SK-N-SH (cell line): ENCODE measurements at regions not wholly inside any gene's neighbourhood (a gene's known extent, or its start where the extent isn't known, plus 50 kb on each side); places are given as distances from the start of the nearest gene placed in this dataset.

Experiments used
- CTCF ChIA-PET: fragments of 300-600, 350-600 bp; formaldehyde crosslinking; extraction: SDS; loops from one replicate; lab custom pipeline; 2021; lab: Yijun Ruan, JAX
- POLR2A ChIA-PET: fragments of 350-600 bp; sonication (Branson Sonifier 250); formaldehyde crosslinking; extraction: SDS; loops from one replicate; lab custom pipeline; 2020; ENCODE audit warnings: antibody characterized with exemption, inconsistent platforms; lab: Yijun Ruan, JAX
- DNase-seq: peaks from one replicate; pipeline ENCODE4 v3.0.0; 2012
- H2AFZ ChIP-seq: fragments of 200-600 bp; sonication (generic); 2 replicates; pipeline ENCODE4 v1.8.1; 2016; ENCODE audit warnings: antibody characterized with exemption, mild to moderate bottlenecking, low read depth
- H3F3A ChIP-seq: fragments of 200-600 bp; sonication (generic); replicated peaks from 2 replicates; pipeline ENCODE3; 2016; ENCODE audit warnings: antibody characterized with exemption, mild to moderate bottlenecking; ENCODE audit not compliant: insufficient read depth
- H3K27ac ChIP-seq, 2 experiments: fragments of 200-500 bp in 1 of 2; fragments of 200-600 bp in 1 of 2; sonication (Bioruptor generic) in 1 of 2; sonication (generic), shearing (Covaris generic) in 1 of 2; 2 replicates each; pipeline versions ENCODE4 v1.5.1 to v1.6.1; 2014 to 2016; ENCODE audit warnings: low read depth in 2 of 2, inconsistent platforms in 1 of 2, low read length in 1 of 2, mild to moderate bottlenecking in 1 of 2, mixed read lengths in 1 of 2
- H3K27me3 ChIP-seq: fragments of 200-600 bp; sonication (generic), shearing (Covaris generic); 2 replicates; pipeline ENCODE4 v1.6.1; 2016; ENCODE audit warnings: mixed run types; ENCODE audit not compliant: insufficient read depth
- H3K36me3 ChIP-seq, 2 experiments: fragments of 200-500 bp in 1 of 2; fragments of 200-600 bp in 1 of 2; sonication (Bioruptor generic) in 1 of 2; sonication (generic) in 1 of 2; replicated peaks in 1 of 2; 2 replicates each; pipeline versions ENCODE3 to v1.5.1; 2014 to 2016; ENCODE audit warnings: low read length in 1 of 2, mild to moderate bottlenecking in 1 of 2; ENCODE audit not compliant: insufficient read depth in 2 of 2, control insufficient read depth in 1 of 2
- H3K4me1 ChIP-seq, 2 experiments: fragments of 200-500 bp in 1 of 2; fragments of 200-600 bp in 1 of 2; sonication (Bioruptor generic) in 1 of 2; sonication (generic), shearing (Covaris generic) in 1 of 2; 2 replicates each; pipeline versions ENCODE4 v1.5.1 to v1.6.1; 2014 to 2016; ENCODE audit warnings: low read depth in 1 of 2, low read length in 1 of 2, mixed run types in 1 of 2; ENCODE audit not compliant: insufficient read depth in 2 of 2, control insufficient read depth in 1 of 2
- H3K4me2 ChIP-seq: fragments of 200-600 bp; sonication (generic), shearing (Covaris generic); 2 replicates; pipeline ENCODE4 v1.6.1; 2017; ENCODE audit warnings: mixed run types
- H3K4me3 ChIP-seq, 2 experiments: fragments of 200-500 bp in 1 of 2; fragments of 200-600 bp in 1 of 2; sonication (Bioruptor generic) in 1 of 2; sonication (generic), shearing (Covaris generic) in 1 of 2; 2 replicates each; pipeline versions ENCODE4 v1.5.1 to v1.8.1; 2014 to 2016; ENCODE audit warnings: low read depth in 2 of 2, inconsistent platforms in 1 of 2, low read length in 1 of 2, mild to moderate bottlenecking in 1 of 2, mixed read lengths in 1 of 2, moderate library complexity in 1 of 2
- H3K79me2 ChIP-seq: fragments of 200-600 bp; sonication (generic); 2 replicates; pipeline ENCODE4 v1.8.1; 2017; ENCODE audit warnings: mild to moderate bottlenecking; ENCODE audit not compliant: insufficient read depth
- H3K9ac ChIP-seq: fragments of 200-600 bp; sonication (generic); 2 replicates; pipeline ENCODE4 v1.6.1; 2017; ENCODE audit warnings: mixed run types
- H3K9me2 ChIP-seq: fragments of 200-600 bp; sonication (generic); 2 replicates; pipeline ENCODE4 v1.6.1; 2017; ENCODE audit warnings: mixed run types
- H3K9me3 ChIP-seq: fragments of 200-600 bp; sonication (generic); 2 replicates; pipeline ENCODE4 v1.6.1; 2017; ENCODE audit warnings: mixed run types, mild to moderate bottlenecking, moderate library complexity
- H4K20me1 ChIP-seq: fragments of 200-600 bp; sonication (generic); 2 replicates; pipeline ENCODE4 v1.6.1; 2017; ENCODE audit warnings: mild to moderate bottlenecking, mixed run types; ENCODE audit not compliant: insufficient read depth
- ELF1 ChIP-seq: IDR thresholded peaks from 2 replicates; pipeline ENCODE4 v1.4.0; 2012
- EP300 ChIP-seq, 2 experiments: IDR thresholded peaks; 2 replicates each; pipeline versions ENCODE4 v1.4.0 to v1.6.1; 2012; ENCODE audit warnings: borderline replicate concordance in 1 of 2, low read depth in 1 of 2, low read length in 1 of 2
- EZH2phosphoT487 ChIP-seq: fragments of 200-600 bp; sonication (generic); IDR thresholded peaks from 2 replicates; pipeline ENCODE4 v1.6.1; 2017; ENCODE audit warnings: low read depth, mixed run types, mild to moderate bottlenecking, antibody characterized with exemption, moderate library complexity, borderline replicate concordance
- FOSL2 ChIP-seq: IDR thresholded peaks from 2 replicates; pipeline ENCODE4 v1.4.0; 2012; ENCODE audit warnings: low read depth, mild to moderate bottlenecking, moderate library complexity, borderline replicate concordance
- FOXJ3 ChIP-seq: sonication (generic); formaldehyde crosslinking; IDR thresholded peaks from 2 replicates; pipeline ENCODE4 v1.5.1; 2020; ENCODE audit warnings: mild to moderate bottlenecking, missing genetic modification reagents
- FOXM1 ChIP-seq: IDR thresholded peaks from 2 replicates; pipeline ENCODE4 v1.4.0; 2012; ENCODE audit warnings: low read depth, mild to moderate bottlenecking
- GABPA ChIP-seq: IDR thresholded peaks from 2 replicates; pipeline ENCODE4 v1.4.0; 2012; ENCODE audit warnings: low read depth, mild to moderate bottlenecking
- GATA2 ChIP-seq: sonication (generic); formaldehyde crosslinking; IDR thresholded peaks from 2 replicates; pipeline ENCODE4 v1.5.0; 2020; ENCODE audit warnings: mild to moderate bottlenecking, missing genetic modification reagents
- JUND ChIP-seq: IDR thresholded peaks from 2 replicates; pipeline ENCODE4 v1.4.0; 2012
- MAX ChIP-seq: IDR thresholded peaks from 2 replicates; pipeline ENCODE4 v1.4.0; 2012; ENCODE audit warnings: low read depth
- MXI1 ChIP-seq: IDR thresholded peaks from 2 replicates; pipeline ENCODE4 v1.6.1; 2012; ENCODE audit warnings: mild to moderate bottlenecking, low read depth, low read length, improper control_type of control experiment
- NRF1 ChIP-seq: IDR thresholded peaks from 2 replicates; pipeline ENCODE4 v1.6.1; 2012; ENCODE audit warnings: low read depth, mild to moderate bottlenecking, low read length
- POLR2AphosphoS5 ChIP-seq: IDR thresholded peaks from 2 replicates; pipeline ENCODE4 v1.6.1; 2012; ENCODE audit warnings: low read depth, low read length
- RCOR1 ChIP-seq: fragments of 150-350 bp; IDR thresholded peaks from 2 replicates; pipeline ENCODE4 v1.6.1; 2017; ENCODE audit warnings: antibody characterized with exemption, low read length
- RFX5 ChIP-seq: IDR thresholded peaks from 2 replicates; pipeline ENCODE4 v1.6.1; 2012; ENCODE audit warnings: mild to moderate bottlenecking, improper control_type of control experiment, low read length
- RXRA ChIP-seq: IDR thresholded peaks from 2 replicates; pipeline ENCODE4 v1.4.0; 2012; ENCODE audit warnings: low read depth, mild to moderate bottlenecking, borderline replicate concordance
- SIN3A ChIP-seq: IDR thresholded peaks from 2 replicates; pipeline ENCODE4 v1.6.1; 2012; ENCODE audit warnings: low read depth, mild to moderate bottlenecking, low read length, moderate library complexity, borderline replicate concordance
- TCF12 ChIP-seq: IDR thresholded peaks from 2 replicates; pipeline ENCODE4 v1.4.0; 2012
- USF2 ChIP-seq: fragments of 150-350 bp; IDR thresholded peaks from 2 replicates; pipeline ENCODE4 v1.6.1; 2017; ENCODE audit warnings: antibody characterized with exemption, low read length, low read depth, borderline replicate concordance
- YY1 ChIP-seq: IDR thresholded peaks from 2 replicates; pipeline ENCODE4 v1.4.0; 2012; ENCODE audit warnings: low read depth, mild to moderate bottlenecking
- WGBS: methylation state at CpG from one replicate; pipeline ENCODE4 v1.1.6; 2017; ENCODE audit warnings: low lambda C conversion rate; 5-methylcytosine and 5-hydroxymethylcytosine counted together
- TF ChIP-seq, protein P1 (sequence below): IDR thresholded peaks from 2 replicates; pipeline ENCODE4 v1.6.1; 2012; ENCODE audit warnings: mild to moderate bottlenecking, low read depth, low read length, moderate library complexity
- TF ChIP-seq, protein P2 (sequence below): IDR thresholded peaks from 2 replicates; pipeline ENCODE4; 2012

DNA sequence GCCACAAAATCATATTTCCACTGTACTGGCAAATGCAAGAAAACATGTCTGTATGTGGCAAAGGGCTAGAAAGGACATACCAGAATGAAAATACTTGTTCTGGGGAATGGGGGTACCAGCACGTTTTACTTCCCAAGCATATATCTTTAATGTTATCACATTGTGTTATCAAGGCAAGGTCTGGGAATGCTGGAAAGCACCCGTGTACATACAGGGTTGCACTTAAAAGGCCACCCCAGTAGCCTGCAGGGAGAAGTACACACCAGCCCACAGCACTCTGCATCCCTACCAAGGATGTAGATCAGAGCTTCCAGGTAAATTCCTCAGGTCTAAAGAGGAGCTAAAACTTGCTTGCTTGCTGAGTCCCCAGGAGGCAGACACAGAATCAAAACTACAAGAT lies 381.8 kb downstream of the RRAGC start (continued):
- TF ChIP-seq, protein P1, sequence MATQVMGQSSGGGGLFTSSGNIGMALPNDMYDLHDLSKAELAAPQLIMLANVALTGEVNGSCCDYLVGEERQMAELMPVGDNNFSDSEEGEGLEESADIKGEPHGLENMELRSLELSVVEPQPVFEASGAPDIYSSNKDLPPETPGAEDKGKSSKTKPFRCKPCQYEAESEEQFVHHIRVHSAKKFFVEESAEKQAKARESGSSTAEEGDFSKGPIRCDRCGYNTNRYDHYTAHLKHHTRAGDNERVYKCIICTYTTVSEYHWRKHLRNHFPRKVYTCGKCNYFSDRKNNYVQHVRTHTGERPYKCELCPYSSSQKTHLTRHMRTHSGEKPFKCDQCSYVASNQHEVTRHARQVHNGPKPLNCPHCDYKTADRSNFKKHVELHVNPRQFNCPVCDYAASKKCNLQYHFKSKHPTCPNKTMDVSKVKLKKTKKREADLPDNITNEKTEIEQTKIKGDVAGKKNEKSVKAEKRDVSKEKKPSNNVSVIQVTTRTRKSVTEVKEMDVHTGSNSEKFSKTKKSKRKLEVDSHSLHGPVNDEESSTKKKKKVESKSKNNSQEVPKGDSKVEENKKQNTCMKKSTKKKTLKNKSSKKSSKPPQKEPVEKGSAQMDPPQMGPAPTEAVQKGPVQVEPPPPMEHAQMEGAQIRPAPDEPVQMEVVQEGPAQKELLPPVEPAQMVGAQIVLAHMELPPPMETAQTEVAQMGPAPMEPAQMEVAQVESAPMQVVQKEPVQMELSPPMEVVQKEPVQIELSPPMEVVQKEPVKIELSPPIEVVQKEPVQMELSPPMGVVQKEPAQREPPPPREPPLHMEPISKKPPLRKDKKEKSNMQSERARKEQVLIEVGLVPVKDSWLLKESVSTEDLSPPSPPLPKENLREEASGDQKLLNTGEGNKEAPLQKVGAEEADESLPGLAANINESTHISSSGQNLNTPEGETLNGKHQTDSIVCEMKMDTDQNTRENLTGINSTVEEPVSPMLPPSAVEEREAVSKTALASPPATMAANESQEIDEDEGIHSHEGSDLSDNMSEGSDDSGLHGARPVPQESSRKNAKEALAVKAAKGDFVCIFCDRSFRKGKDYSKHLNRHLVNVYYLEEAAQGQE: no peak
- no peak for TF ChIP-seq FOXJ3 (CRISPR knock-in tag)
- TF ChIP-seq RCOR1: no peak
- TF ChIP-seq GATA2 (CRISPR knock-in tag): no peak
- no peak for TF ChIP-seq GABPA
- TF ChIP-seq EP300 (IDR thresholded peaks at IDR 0.05; ENCODE audit: borderline replicate concordance in 1 of 2, low read depth in 1 of 2, low read length in 1 of 2): no peak
- TF ChIP-seq, all 33 proteins: peak for 0

DNA sequence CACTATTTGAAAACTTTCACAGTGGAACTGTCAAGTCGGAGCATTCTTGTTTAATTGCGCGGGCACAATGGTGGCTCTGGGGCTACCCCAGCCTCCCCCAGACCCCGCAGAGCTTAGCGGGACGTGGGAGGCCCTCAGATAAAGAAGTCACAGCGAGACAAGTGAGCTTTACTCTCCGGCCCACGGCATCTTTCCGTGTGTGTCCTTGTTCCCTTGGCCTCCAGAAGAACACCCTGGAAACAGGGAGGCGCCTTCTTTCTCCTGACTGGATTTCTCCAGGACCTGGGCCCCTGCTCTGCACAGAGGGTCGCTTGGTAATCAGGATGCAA lies 382.8 kb downstream of the RRAGC start:
- no peak overlapping the region for H2AFZ ChIP-seq
- no peaks in the 10 kb centered on the region for H4K20me1 ChIP-seq
- no peak for DNase-seq
- H3K79me2 ChIP-seq: no peaks in the 10 kb centered on the region
- H3K4me1 ChIP-seq: no peaks in the 10 kb centered on the region
- WGBS: 51% methylated on average over 10 of the region's 12 CpGs
- no peak overlapping the region for H3K4me3 ChIP-seq
- no peaks in the 10 kb centered on the region for H3K36me3 ChIP-seq
- no peaks in the 10 kb centered on the region for H3K9me3 ChIP-seq
- no peaks in the 10 kb centered on the region for H3K9me2 ChIP-seq
- H3K9ac ChIP-seq: no peak overlapping the region
- POLR2A ChIA-PET: no interaction called here
- H3F3A ChIP-seq: no peaks in the 10 kb centered on the region
- TF ChIP-seq, protein P1: no peak
- TF ChIP-seq RCOR1 (no peak), TCF12 (no peak), JUND (no peak), MXI1 (no peak), GATA2 (CRISPR knock-in tag) (no peak), RXRA (no peak), EZH2phosphoT487 (no peak), FOXM1 (no peak), SIN3A (no peak), ELF1 (no peak), MAX (no peak), FOSL2 (no peak), NRF1 (no peak), POLR2AphosphoS5 (no peak), YY1 (no peak), RFX5 (no peak), USF2 (no peak), EP300 (IDR thresholded peaks at IDR 0.05; ENCODE audit: borderline replicate concordance in 1 of 2, low read depth in 1 of 2, low read length in 1 of 2) (no peak)
- TF ChIP-seq, protein P2, sequence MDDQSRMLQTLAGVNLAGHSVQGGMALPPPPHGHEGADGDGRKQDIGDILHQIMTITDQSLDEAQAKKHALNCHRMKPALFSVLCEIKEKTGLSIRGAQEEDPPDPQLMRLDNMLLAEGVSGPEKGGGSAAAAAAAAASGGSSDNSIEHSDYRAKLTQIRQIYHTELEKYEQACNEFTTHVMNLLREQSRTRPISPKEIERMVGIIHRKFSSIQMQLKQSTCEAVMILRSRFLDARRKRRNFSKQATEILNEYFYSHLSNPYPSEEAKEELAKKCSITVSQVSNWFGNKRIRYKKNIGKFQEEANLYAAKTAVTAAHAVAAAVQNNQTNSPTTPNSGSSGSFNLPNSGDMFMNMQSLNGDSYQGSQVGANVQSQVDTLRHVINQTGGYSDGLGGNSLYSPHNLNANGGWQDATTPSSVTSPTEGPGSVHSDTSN: no peak
- peak overlapping the region; percentile 52; the same call in 1 of the 2 replicates for H3K4me2 ChIP-seq
- no peak overlapping the region for H3K27ac ChIP-seq
- CTCF ChIA-PET: interaction anchor here (1.9 kb wide), 1 partner anchor 14 kb away, joined by 6 read pairs; no protein-coding TSS in a partner anchor
- H3K27me3 ChIP-seq: peaks cover 20% of the 10 kb centered on the region; the same call in 1 of the 2 replicates
